Prostate gland (tissue), 2 donors: ENCODE measurements at regions not wholly inside any gene's neighbourhood (a gene's known extent, or its start where the extent isn't known, plus 50 kb on each side); places are given as distances from the start of the nearest gene placed in this dataset.

Experiments
- CTCF ChIP-seq, 4 experiments: fragments of 200-600 bp in 2 of 4; fragments of 450-650 bp in 2 of 4; sonication (generic) in 2 of 4; IDR thresholded peaks; 1 replicate in 3 of 4; 2 replicates in 1 of 4; pipeline ENCODE4 v1.5.1; 2016 to 2019; ENCODE audit warnings: antibody characterized with exemption in 4 of 4, mild to moderate bottlenecking in 2 of 4, moderate library complexity in 2 of 4
- POLR2A ChIP-seq: fragments of 450-650 bp; IDR thresholded peaks from one replicate; pipeline ENCODE4 v1.6.1; 2016; ENCODE audit warnings: antibody characterized with exemption, mild to moderate bottlenecking
- POLR2AphosphoS5 ChIP-seq: sonication (generic); formaldehyde crosslinking; IDR thresholded peaks from one replicate; pipeline ENCODE4 v1.6.1; 2017; ENCODE audit warnings: antibody characterized with exemption

- TF ChIP-seq CTCF (IDR thresholded peaks at IDR 0.05) (no peak), POLR2A (no peak), POLR2AphosphoS5 (no peak)
These were observed 161.8 kb downstream of the NUP210 start for GRCh38 chr3:13258280-13258679.
